GM18505 (cell line): ENCODE measurements at regions not wholly inside any gene's neighbourhood (a gene's known extent, or its start where the extent isn't known, plus 50 kb on each side); places are given as distances from the start of the nearest gene placed in this dataset.

Experiments used
- ATAC-seq: cut with Tn5 transposase; IDR thresholded peaks from one replicate; pipeline ENCODE4 v1.9.1; 2021; ENCODE audit not compliant: unreplicated experiment
- POLR2A ChIP-seq: IDR thresholded peaks from 4 replicates; pipeline ENCODE4 v1.6.1; 2011; ENCODE audit warnings: borderline replicate concordance; ENCODE audit not compliant: insufficient read depth, insufficient read length; ENCODE audit errors: extremely low read depth

- TF ChIP-seq POLR2A, result no peak
- ATAC-seq, result no peak
These were observed 164.1 kb upstream of the IRF2BP2 start for GRCh38 chr1:234773936-234774677.

- peak; percentile 79 for ATAC-seq
- peak; percentile 56 for TF ChIP-seq POLR2A
These were observed 162.6 kb upstream of the IRF2BP2 start for GRCh38 chr1:234772345-234773147.

GRCh38 chr1:234771642-234772344, 161.8 kb upstream of the IRF2BP2 start:
- peak; percentile 43 for TF ChIP-seq POLR2A
- peak; percentile 0 for ATAC-seq

- ATAC-seq, result no peak
- TF ChIP-seq POLR2A, result no peak
These were observed 161.1 kb upstream of the IRF2BP2 start for GRCh38 chr1:234770924-234771540.

GRCh38 chr1:234769986-234770795, 160.2 kb upstream of the IRF2BP2 start:
- no peak for TF ChIP-seq POLR2A
- no peak for ATAC-seq

GRCh38 chr1:234769284-234769985, 159.5 kb upstream of the IRF2BP2 start:
- no peak for ATAC-seq
- no peak for TF ChIP-seq POLR2A

GRCh38 chr1:234768569-234769283, 158.7 kb upstream of the IRF2BP2 start:
- no peak for TF ChIP-seq POLR2A
- no peak for ATAC-seq

GRCh38 chr1:234768171-234768568, 158.2 kb upstream of the IRF2BP2 start:
- peak; percentile 8 for TF ChIP-seq POLR2A
- ATAC-seq, result no peak

- ATAC-seq, result no peak
- no peak for TF ChIP-seq POLR2A
These were observed 155.7 kb upstream of the IRF2BP2 start for GRCh38 chr1:234765672-234766071.

- no peak for TF ChIP-seq POLR2A
- ATAC-seq, result no peak
These were observed 155.2 kb upstream of the IRF2BP2 start for GRCh38 chr1:234765181-234765580.

- TF ChIP-seq POLR2A, result no peak
- ATAC-seq, result no peak
These were observed 153.9 kb upstream of the IRF2BP2 start for GRCh38 chr1:234763910-234764309.
